HG03378 (cell line): ENCODE measurements at regions not wholly inside any gene's neighbourhood (a gene's known extent, or its start where the extent isn't known, plus 50 kb on each side); places are given as distances from the start of the nearest gene placed in this dataset.
A peak's percentile ranks its signal among the peaks of the same experiment; 100 is the strongest.

ENCODE experiments used
- ATAC-seq: cut with Tn5 transposase; IDR thresholded peaks from one replicate; pipeline ENCODE4 v1.9.1; 2021; ENCODE audit warnings: mild to moderate bottlenecking, moderate library complexity; ENCODE audit not compliant: unreplicated experiment

GRCh38 chr6:24987446-24988115 is 51.8 kb upstream of the RIPOR2 start:
- ATAC-seq, result no peak

- no peak for ATAC-seq
These were observed 52.8 kb upstream of the RIPOR2 start for GRCh38 chr6:24988562-24988961.

- no peak for ATAC-seq
These were observed 54.6 kb upstream of the RIPOR2 start for GRCh38 chr6:24990236-24990845.

GRCh38 chr6:24990944-24991809 is 55.4 kb upstream of the RIPOR2 start:
- no peak for ATAC-seq

- ATAC-seq, result peak; percentile 86
These were observed 56.2 kb upstream of the RIPOR2 start for GRCh38 chr6:24991810-24992467.

GRCh38 chr6:24994812-24995211 is 59.1 kb upstream of the RIPOR2 start:
- ATAC-seq, result no peak

- ATAC-seq, result no peak
These were observed 59.5 kb upstream of the RIPOR2 start for GRCh38 chr6:24995270-24995669.

- ATAC-seq, result no peak
These were observed 60.6 kb upstream of the RIPOR2 start for GRCh38 chr6:24996269-24996836.

GRCh38 chr6:24997231-24997630 is 61.5 kb upstream of the RIPOR2 start:
- no peak for ATAC-seq

- no peak for ATAC-seq
These were observed 62.1 kb upstream of the RIPOR2 start for GRCh38 chr6:24997905-24998304.

- ATAC-seq, result no peak
These were observed 66.7 kb upstream of the RIPOR2 start for GRCh38 chr6:25002326-25003091.

- ATAC-seq, result no peak
These were observed 68.6 kb upstream of the RIPOR2 start for GRCh38 chr6:25004357-25004756.

GRCh38 chr6:25005010-25005409 is 69.2 kb upstream of the RIPOR2 start:
- ATAC-seq, result no peak

- ATAC-seq, result no peak
These were observed 70.3 kb upstream of the RIPOR2 start for GRCh38 chr6:25006075-25006474.

- ATAC-seq, result no peak
These were observed 70.8 kb upstream of the RIPOR2 start for GRCh38 chr6:25006565-25007001.

- peak; percentile 74 for ATAC-seq
These were observed 71.5 kb upstream of the RIPOR2 start for GRCh38 chr6:25007269-25007699.

GRCh38 chr6:25008707-25009392 is 73.1 kb upstream of the RIPOR2 start:
- ATAC-seq, result no peak

- no peak for ATAC-seq
These were observed 73.6 kb upstream of the RIPOR2 start for GRCh38 chr6:25009393-25009710.

- no peak for ATAC-seq
These were observed 74.4 kb upstream of the RIPOR2 start for GRCh38 chr6:25010176-25010575.
